CD8-positive, alpha-beta memory T cell (primary cell): ENCODE measurements at regions not wholly inside any gene's neighbourhood (a gene's known extent, or its start where the extent isn't known, plus 50 kb on each side); places are given as distances from the start of the nearest gene placed in this dataset.

Experiments used
- CTCF ChIA-PET: fragments of 350-600 bp; sonication (Branson Sonifier 250); formaldehyde crosslinking; loops from one replicate; lab custom pipeline; 2021; ENCODE audit warnings: antibody characterized with exemption; lab: Charles Lee
- POLR2A ChIA-PET: fragments of 350-600 bp; sonication (Branson Sonifier 250); formaldehyde crosslinking; loops from one replicate; lab custom pipeline; 2021; ENCODE audit warnings: antibody characterized with exemption; lab: Charles Lee
- DNase-seq, 5 donors: peaks; one replicate each; pipeline versions ENCODE4 v3.0.0 to v3.0.0-alpha.2; 2020 to 2022; ENCODE audit warnings: mixed read lengths in 1 of 5
- H3K27ac ChIP-seq: one replicate; pipeline ENCODE4 v1.7.0; 2013; ENCODE audit warnings: low read depth, mild to moderate bottlenecking, low read length, moderate library complexity
- H3K27me3 ChIP-seq: 2 replicates; pipeline ENCODE4 v1.7.0; 2013; ENCODE audit warnings: low read length, mild to moderate bottlenecking; ENCODE audit not compliant: insufficient read depth, poor library complexity, severe bottlenecking
- H3K36me3 ChIP-seq: 2 replicates; pipeline ENCODE4 v1.7.0; 2013; ENCODE audit warnings: mild to moderate bottlenecking, low read length, moderate library complexity; ENCODE audit not compliant: insufficient read depth
- H3K4me1 ChIP-seq: 2 replicates; pipeline ENCODE4 v1.7.0; 2013; ENCODE audit warnings: mild to moderate bottlenecking, low read length, moderate library complexity; ENCODE audit not compliant: insufficient read depth
- H3K4me3 ChIP-seq: 2 replicates; pipeline ENCODE4 v1.7.0; 2013; ENCODE audit warnings: mild to moderate bottlenecking, low read length
- H3K9me3 ChIP-seq: 2 replicates; pipeline ENCODE4 v1.7.0; 2013; ENCODE audit warnings: mild to moderate bottlenecking, low read length
- H3K27ac Mint-ChIP-seq, 8 donors: one replicate each; pipeline ENCODE4 v1.8.0; 2020 to 2021; ENCODE audit warnings: mixed read lengths in 8 of 8, mild to moderate bottlenecking in 6 of 8, inconsistent platforms in 3 of 8, moderate library complexity in 3 of 8
- H3K27me3 Mint-ChIP-seq, 2 donors: one replicate each; pipeline ENCODE4 v1.8.0; 2020 to 2021; ENCODE audit warnings: mixed read lengths in 2 of 2, mild to moderate bottlenecking in 1 of 2, moderate library complexity in 1 of 2
- H3K36me3 Mint-ChIP-seq, 3 donors: one replicate each; pipeline ENCODE4 v1.8.0; 2020 to 2021; ENCODE audit warnings: mixed read lengths in 3 of 3, inconsistent platforms in 1 of 3, mild to moderate bottlenecking in 1 of 3
- H3K4me1 Mint-ChIP-seq, 3 donors: one replicate each; pipeline ENCODE4 v1.8.0; 2020 to 2021; ENCODE audit warnings: mixed read lengths in 3 of 3, inconsistent platforms in 1 of 3, mild to moderate bottlenecking in 1 of 3
- H3K4me3 Mint-ChIP-seq, 7 donors: one replicate each; pipeline ENCODE4 v1.8.0; 2020 to 2021; ENCODE audit warnings: mixed read lengths in 7 of 7, mild to moderate bottlenecking in 6 of 7, moderate library complexity in 4 of 7, inconsistent platforms in 2 of 7
- H3K9me3 Mint-ChIP-seq, 5 donors: one replicate each; pipeline ENCODE4 v1.8.0; 2020 to 2022; ENCODE audit warnings: mixed read lengths in 5 of 5, mild to moderate bottlenecking in 3 of 5, moderate library complexity in 2 of 5, inconsistent platforms in 1 of 5

DNA sequence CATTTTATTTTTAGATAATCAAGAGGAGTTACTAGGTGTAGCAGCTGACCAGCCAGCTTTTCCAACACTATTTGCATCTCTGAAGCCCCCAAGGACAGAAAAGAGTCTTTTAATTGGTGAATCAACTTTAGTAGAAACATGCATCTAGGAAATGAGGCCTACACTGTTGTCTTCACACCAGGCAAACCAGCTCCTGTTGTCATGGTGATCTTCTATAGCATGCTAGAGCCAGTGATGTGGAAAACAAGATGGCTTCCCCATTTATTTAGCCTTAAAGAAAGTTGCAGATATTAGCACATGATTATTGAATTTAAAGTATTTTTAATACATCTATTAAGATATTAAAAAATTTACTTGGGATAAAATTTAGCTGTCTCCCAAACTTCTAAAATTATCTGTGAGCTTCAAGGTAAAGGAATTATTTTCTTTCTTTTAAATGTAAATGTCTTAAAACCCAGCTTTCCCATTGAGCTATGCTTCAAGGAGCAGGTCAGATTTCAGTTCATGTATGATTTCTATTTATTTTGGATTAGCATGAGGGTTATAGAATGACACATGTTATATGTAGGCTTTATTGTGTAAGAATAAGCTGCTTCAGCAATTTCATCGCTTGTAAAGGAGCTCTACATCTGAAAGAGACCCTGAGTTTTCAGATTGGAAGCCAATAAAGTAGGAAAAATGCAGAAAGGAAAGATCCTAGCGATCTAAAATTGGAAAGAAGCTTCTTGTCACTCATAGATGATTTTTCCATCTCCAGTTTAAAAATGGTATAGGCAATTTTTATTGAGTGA is 564.9 kb upstream of the CITED2 start:
- Histone ChIP-seq H3K9me3 (no peaks in the 10 kb centered on the region), H3K36me3 (no peaks in the 10 kb centered on the region), H3K27ac (no peak overlapping the region), H3K4me1 (no peaks in the 10 kb centered on the region), H3K4me3 (no peak overlapping the region), H3K27me3 (no peaks in the 10 kb centered on the region)
- no peak for DNase-seq
- H3K27me3 Mint-ChIP-seq = peaks cover 2 to 15% of the 10 kb centered on the region in 2 donors
- ChIA-PET CTCF (interaction anchor here (0.9 kb wide), 1 partner anchor 720 kb away, joined by 3 read pairs; no protein-coding TSS in a partner anchor), POLR2A (no interaction called here)
- no peaks in the 10 kb centered on the region for H3K9me3 Mint-ChIP-seq
- H3K4me3 Mint-ChIP-seq = no peak overlapping the region
- no peaks in the 10 kb centered on the region for H3K36me3 Mint-ChIP-seq
- no peaks in the 10 kb centered on the region for H3K4me1 Mint-ChIP-seq
- H3K27ac Mint-ChIP-seq = no peak overlapping the region

DNA sequence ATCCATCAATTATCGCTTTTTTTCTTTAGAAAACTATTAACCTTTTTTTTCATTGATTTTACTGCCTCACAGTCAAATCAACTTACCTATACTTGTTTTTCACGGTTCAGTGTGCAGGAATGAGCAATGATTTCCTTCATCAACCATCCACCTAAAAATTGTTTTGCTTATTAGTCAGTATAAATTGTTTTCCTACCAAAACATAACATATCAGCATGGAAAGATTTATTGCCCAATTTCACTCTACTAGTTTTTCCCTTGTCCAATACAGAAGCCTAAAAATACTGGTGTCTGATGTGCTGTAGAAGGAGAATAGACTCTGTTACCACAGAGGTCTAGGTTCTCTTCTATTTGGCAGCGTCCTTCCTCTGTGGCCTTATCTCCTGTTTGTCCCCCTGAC is 558.2 kb upstream of the CITED2 start:
- ChIA-PET POLR2A (no interaction called here), CTCF (no interaction called here)
- H3K4me1 Mint-ChIP-seq = no peaks in the 10 kb centered on the region
- H3K4me1 ChIP-seq = no peaks in the 10 kb centered on the region
- no peak overlapping the region for H3K27ac Mint-ChIP-seq
- H3K4me3 ChIP-seq = no peak overlapping the region
- no peaks in the 10 kb centered on the region for H3K36me3 Mint-ChIP-seq
- no peak overlapping the region for H3K4me3 Mint-ChIP-seq
- H3K9me3 Mint-ChIP-seq = no peaks in the 10 kb centered on the region
- no peaks in the 10 kb centered on the region for H3K36me3 ChIP-seq
- H3K27me3 ChIP-seq = no peaks in the 10 kb centered on the region
- peaks cover 4 to 7% of the 10 kb centered on the region in 2 donors for H3K27me3 Mint-ChIP-seq
- no peaks in the 10 kb centered on the region for H3K9me3 ChIP-seq
- DNase-seq = no peak
- H3K27ac ChIP-seq = no peak overlapping the region

DNA sequence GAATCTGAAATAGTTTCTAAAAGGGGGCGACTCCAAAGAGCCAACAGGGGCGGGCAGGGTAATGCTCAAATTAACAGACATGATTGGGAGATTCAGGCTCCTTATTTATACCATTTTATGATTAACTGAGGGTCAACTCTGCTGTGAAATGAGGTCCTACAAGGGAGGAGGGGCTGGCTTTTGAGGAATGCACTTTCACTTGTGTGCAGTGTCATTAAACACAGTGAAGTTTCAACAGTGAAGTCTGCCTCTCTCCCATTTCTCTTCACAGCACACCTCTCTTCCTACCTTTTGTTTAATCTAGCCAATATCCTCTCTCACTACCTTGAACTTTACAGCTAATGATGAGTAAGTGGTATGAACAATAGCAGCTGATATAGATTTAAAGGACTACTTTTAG is 557.3 kb upstream of the CITED2 start:
- no peak for DNase-seq
- Mint-ChIP-seq H3K36me3 (no peaks in the 10 kb centered on the region), H3K4me1 (no peaks in the 10 kb centered on the region), H3K27ac (no peak overlapping the region), H3K9me3 (no peaks in the 10 kb centered on the region), H3K4me3 (no peak overlapping the region), H3K27me3 (peaks cover 4 to 7% of the 10 kb centered on the region in 2 donors)
- Histone ChIP-seq H3K4me1 (no peaks in the 10 kb centered on the region), H3K27me3 (no peaks in the 10 kb centered on the region), H3K4me3 (no peak overlapping the region), H3K27ac (no peak overlapping the region), H3K36me3 (no peaks in the 10 kb centered on the region), H3K9me3 (no peaks in the 10 kb centered on the region)
- POLR2A ChIA-PET = no interaction called here
- CTCF ChIA-PET = no interaction called here

DNA sequence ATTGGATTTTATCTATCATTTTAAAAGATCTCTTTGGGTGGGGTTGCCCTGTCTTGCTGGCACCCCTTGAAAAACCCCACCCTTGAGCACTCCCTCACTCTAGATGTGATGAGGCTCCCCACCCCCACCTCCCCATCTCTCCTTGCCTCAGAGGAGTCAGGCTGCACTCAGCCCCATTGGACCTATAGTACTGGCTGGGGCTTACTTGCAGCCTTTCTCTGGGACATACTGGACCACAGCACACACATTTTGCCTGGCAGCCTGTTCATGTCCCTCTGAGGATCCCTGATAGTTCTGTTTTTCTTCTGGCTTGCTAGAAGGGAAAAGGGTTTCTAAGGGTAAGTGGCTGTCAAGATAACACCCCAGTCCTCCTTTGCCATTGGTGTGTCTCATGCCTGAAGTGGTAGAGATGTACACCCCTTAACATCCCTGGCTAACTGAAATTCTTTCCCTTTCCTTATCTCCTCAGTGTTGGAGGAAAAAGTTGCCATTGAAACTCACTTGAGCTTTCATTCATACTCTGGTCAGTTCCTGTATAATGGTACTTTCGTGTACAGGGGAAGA is 553.4 kb upstream of the CITED2 start:
- H3K27me3 Mint-ChIP-seq = peaks cover 4 to 12% of the 10 kb centered on the region in 2 donors
- no peaks in the 10 kb centered on the region for H3K4me1 ChIP-seq
- H3K9me3 Mint-ChIP-seq = no peaks in the 10 kb centered on the region
- H3K4me3 Mint-ChIP-seq = no peak overlapping the region
- no peak overlapping the region for H3K4me3 ChIP-seq
- no peaks in the 10 kb centered on the region for H3K4me1 Mint-ChIP-seq
- no peaks in the 10 kb centered on the region for H3K27me3 ChIP-seq
- no peak overlapping the region for H3K27ac Mint-ChIP-seq
- no peaks in the 10 kb centered on the region for H3K36me3 Mint-ChIP-seq
- CTCF ChIA-PET = interaction anchor here (1.1 kb wide), 1 partner anchor 553 kb away, joined by 3 read pairs; the partner anchor contains the start of gene CITED2
- H3K36me3 ChIP-seq = no peaks in the 10 kb centered on the region
- POLR2A ChIA-PET = no interaction called here
- no peak for DNase-seq
- no peaks in the 10 kb centered on the region for H3K9me3 ChIP-seq
- no peak overlapping the region for H3K27ac ChIP-seq

DNA sequence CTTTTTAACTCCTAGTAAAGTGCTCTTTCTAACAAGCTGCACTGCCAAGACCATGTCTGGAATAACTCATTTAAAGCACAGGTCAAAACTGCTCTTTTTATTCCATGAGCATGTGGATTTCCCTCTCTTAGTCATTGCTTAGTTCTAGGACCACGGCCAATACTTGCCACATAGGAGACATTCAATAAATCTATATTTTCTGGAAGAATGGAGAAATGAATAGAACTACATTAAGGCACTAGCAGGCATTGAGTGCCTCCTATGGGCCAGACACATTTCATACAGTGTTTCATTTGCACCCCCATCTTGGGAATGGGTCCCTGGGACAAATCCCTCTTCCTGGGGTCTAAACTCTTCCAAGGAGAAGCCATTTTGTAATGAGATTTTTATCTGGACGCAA is 552.8 kb upstream of the CITED2 start:
- Histone ChIP-seq H3K9me3 (no peaks in the 10 kb centered on the region), H3K36me3 (no peaks in the 10 kb centered on the region), H3K27ac (no peak overlapping the region), H3K27me3 (no peaks in the 10 kb centered on the region), H3K4me1 (no peaks in the 10 kb centered on the region), H3K4me3 (no peak overlapping the region)
- Mint-ChIP-seq H3K27me3 (peaks cover 4 to 15% of the 10 kb centered on the region in 2 donors), H3K4me3 (no peak overlapping the region), H3K27ac (no peak overlapping the region), H3K36me3 (no peaks in the 10 kb centered on the region), H3K9me3 (no peaks in the 10 kb centered on the region), H3K4me1 (no peaks in the 10 kb centered on the region)
- peak in 1 of 5 donors; percentile 0 for DNase-seq
- CTCF ChIA-PET = no interaction called here
- POLR2A ChIA-PET = no interaction called here

DNA sequence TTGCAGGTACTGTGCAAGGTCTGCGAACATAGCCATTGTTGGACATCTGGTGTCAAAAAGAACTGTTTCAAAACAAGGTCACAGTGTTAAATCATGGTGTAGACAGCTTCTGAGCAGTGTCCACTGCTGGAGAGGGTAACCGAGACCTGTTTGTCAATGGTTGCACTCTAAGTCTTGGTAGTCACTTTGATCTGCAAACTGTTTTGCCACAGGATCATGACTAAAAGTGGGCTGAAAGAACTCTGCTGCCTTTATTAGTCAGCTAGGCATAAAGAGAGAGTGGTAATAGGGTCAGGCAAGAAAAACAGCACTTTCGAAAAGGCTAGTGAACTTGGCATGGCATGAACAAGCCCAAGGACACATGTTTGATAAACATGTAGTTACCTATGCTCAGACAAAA is 552.3 kb upstream of the CITED2 start:
- Histone ChIP-seq H3K27ac (no peak overlapping the region), H3K27me3 (no peaks in the 10 kb centered on the region), H3K4me1 (no peaks in the 10 kb centered on the region), H3K9me3 (no peaks in the 10 kb centered on the region), H3K36me3 (no peaks in the 10 kb centered on the region), H3K4me3 (no peak overlapping the region)
- no peaks in the 10 kb centered on the region for H3K36me3 Mint-ChIP-seq
- POLR2A ChIA-PET = no interaction called here
- no peaks in the 10 kb centered on the region for H3K9me3 Mint-ChIP-seq
- CTCF ChIA-PET = no interaction called here
- no peak for DNase-seq
- H3K27me3 Mint-ChIP-seq = peaks cover 4 to 21% of the 10 kb centered on the region in 2 donors
- H3K4me3 Mint-ChIP-seq = no peak overlapping the region
- H3K4me1 Mint-ChIP-seq = no peaks in the 10 kb centered on the region
- H3K27ac Mint-ChIP-seq = no peak overlapping the region

DNA sequence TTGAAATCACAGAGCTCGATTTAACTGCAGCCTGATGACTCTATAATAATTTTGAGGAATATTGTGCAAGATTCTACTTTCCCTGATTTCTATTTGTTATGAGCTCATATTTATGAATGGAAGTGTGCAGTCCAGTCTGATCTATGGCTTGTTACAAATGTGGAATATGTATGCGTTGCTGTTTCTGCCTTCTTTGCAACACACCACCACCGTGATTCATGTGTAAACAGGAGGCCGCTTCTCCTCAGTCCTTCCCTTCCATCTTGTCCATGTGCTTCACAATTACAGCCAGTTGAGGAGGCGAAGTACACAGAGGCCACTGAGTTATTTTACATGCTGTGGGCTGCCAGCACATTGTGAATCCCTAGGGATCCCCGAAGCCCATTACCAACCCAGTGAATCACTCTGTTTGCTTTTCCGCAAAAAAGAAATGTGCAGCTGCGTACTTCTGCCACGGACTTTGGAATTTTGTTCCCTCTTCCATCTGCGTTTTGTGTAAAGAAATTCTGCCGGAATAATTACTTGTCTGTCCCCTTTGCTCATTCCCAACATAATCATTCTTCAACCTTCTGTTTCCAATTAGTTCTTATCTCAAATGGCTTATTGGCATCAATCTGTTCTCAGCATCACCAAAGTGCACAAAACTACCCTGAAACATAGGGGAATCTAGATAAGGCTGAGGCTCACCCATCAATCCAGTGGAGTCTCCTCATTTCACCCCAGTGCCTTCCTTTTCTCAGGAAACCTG is 551.6 kb upstream of the CITED2 start:
- no peaks in the 10 kb centered on the region for H3K36me3 ChIP-seq
- Mint-ChIP-seq H3K4me3 (no peak overlapping the region), H3K36me3 (no peaks in the 10 kb centered on the region), H3K4me1 (no peaks in the 10 kb centered on the region), H3K27me3 (peaks cover 4 to 22% of the 10 kb centered on the region in 2 donors), H3K27ac (no peak overlapping the region), H3K9me3 (no peaks in the 10 kb centered on the region)
- H3K27ac ChIP-seq = no peak overlapping the region
- H3K9me3 ChIP-seq = no peaks in the 10 kb centered on the region
- H3K27me3 ChIP-seq = no peaks in the 10 kb centered on the region
- no peak for DNase-seq
- ChIA-PET CTCF (no interaction called here), POLR2A (no interaction called here)
- H3K4me3 ChIP-seq = no peak overlapping the region
- H3K4me1 ChIP-seq = no peaks in the 10 kb centered on the region

DNA sequence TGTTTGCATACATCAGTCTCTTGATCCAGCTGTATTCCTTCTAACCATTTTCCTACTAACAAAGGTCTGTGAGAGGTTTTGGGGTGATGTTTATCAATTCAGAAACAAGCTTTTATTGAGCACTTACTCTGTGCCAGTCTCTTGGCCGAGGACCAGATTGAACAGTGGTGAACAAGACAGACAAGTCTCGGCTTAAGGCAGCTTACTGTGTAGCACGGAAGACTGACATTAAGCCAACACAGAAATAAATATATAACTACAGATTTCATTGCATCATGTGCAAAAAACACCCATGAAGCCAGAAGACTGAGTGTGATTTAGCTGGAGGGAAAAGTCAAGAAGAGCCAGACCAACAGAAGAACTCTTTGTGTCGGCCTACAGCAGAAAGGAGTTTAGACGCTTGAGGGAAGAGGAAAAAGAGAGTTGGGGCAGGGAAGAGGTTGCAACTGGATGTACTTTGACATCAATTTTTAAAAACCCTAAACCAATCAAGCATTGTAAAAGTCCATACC is 549.6 kb upstream of the CITED2 start:
- H3K36me3 ChIP-seq = no peaks in the 10 kb centered on the region
- H3K4me3 ChIP-seq = no peak overlapping the region
- Mint-ChIP-seq H3K4me1 (peaks cover 0 to 9% (median 6%) of the 10 kb centered on the region in 3 donors), H3K4me3 (no peak overlapping the region), H3K27me3 (peaks cover 7 to 29% of the 10 kb centered on the region in 2 donors), H3K36me3 (no peaks in the 10 kb centered on the region), H3K9me3 (no peaks in the 10 kb centered on the region), H3K27ac (no peak overlapping the region)
- H3K4me1 ChIP-seq = no peaks in the 10 kb centered on the region
- ChIA-PET POLR2A (no interaction called here), CTCF (interaction anchor here (0.9 to 1.2 kb wide), 2 partner anchors 551 to 554 kb away, joined by 4 to 5 read pairs; no protein-coding TSS in a partner anchor)
- no peaks in the 10 kb centered on the region for H3K9me3 ChIP-seq
- no peaks in the 10 kb centered on the region for H3K27me3 ChIP-seq
- H3K27ac ChIP-seq = no peak overlapping the region
- no peak for DNase-seq
